GM18867 (cell line): ENCODE measurements at regions not wholly inside any gene's neighbourhood (a gene's known extent, or its start where the extent isn't known, plus 50 kb on each side); places are given as distances from the start of the nearest gene placed in this dataset.

Source experiments
- ATAC-seq: cut with Tn5 transposase; IDR thresholded peaks from one replicate; pipeline ENCODE4 v1.9.1; 2021; ENCODE audit warnings: mild to moderate bottlenecking, moderate library complexity; ENCODE audit not compliant: unreplicated experiment

DNA sequence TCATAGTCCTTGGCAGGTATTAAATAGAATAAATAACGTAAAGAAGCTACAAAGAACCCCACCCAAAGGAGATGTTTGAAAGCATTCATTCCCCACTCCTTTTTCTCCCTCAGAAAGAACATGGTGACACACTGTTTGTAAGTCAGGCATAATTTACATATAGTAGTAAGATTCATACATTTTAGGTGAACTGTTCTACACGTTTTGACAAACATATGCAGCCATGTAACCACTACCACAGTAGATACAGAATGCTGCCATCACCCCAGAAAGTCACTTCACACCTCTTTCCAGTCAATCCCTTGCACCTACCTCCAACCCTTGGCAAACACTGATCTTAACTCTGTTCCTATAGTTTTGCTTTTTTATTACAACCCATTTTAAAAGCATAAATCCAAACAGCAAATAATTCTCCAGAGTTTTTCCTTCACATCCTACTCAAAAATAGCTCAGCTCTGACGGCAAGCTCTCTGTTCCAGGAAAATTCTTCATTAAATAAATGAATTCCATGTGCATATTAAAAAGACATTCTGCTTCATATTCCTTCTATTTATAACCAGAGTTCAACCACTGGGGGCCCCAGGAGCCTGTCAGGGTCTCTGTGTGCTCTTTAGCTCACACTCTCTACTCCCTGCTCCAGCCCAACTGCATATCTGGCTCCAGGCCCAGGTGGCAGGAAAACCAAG lies 258.8 kb downstream of the PLPP3 start:
- ATAC-seq, result no peak

DNA sequence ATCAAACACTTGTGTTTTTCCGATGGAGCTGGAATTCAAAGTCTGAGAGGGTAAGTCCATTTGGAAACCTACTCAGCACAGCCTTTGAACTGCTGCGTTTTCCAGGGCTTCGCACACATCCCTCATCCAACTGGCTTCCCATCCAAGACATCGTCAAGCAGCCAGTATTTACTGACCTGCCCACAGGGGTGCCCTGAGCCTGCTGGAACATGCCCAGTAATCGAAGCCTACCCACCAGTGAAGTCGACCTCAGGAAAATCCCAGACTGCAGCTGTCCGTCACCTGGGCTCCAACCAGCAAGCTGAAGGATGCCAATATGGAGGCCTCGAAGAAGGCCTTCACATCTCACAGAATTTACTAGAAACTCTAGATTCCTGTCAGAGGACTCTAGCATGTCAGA lies 261.6 kb downstream of the PLPP3 start:
- ATAC-seq, result no peak

DNA sequence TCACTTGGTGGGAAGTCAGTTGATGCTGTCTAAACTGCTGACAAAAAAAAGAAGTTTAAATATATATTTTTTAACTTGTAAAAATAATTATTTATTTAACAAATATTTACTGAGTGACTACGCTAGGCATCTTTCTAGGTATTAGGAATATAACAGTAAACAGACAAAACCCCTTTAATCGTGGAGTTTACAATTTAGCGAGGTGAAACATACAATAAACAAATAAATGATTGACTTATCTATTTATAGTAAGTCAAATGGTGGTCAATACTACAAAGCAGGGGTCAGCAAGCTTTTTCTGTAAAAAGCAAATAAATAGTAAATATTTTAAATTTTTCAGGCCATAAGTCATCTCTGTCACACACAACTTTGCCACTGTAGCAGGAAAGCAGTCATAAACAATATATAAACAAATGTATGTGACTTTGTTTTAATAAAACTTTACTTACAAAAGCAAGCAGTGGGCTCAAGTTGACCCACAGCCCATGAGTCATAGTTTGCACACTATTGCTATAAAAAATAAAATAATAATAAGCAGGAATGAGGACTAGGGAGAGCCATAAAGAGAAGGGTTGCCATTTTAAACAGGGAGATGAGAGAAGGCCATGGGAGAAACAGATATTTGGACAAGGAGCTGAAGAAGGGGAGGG lies 263.9 kb downstream of the PLPP3 start:
- ATAC-seq, result no peak

DNA sequence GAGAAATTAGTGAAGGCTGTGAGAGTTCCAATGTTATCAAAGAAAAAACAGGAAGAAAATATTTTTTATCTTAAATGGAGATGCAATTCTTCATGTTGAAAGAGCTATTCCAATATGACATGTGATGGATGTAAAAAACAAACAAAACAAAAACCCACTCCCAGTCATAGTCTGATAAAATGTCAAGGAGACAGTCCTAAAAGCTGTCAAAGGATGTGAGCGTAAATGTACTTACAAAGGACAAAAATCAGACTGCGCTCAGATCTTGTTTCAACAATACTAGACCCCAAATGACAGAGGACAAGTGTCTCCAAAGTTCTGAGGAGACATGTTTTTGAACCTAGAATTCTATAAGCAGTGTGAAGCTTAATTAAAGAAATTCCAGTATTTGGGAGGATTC lies 265.8 kb downstream of the PLPP3 start:
- ATAC-seq, result no peak

DNA sequence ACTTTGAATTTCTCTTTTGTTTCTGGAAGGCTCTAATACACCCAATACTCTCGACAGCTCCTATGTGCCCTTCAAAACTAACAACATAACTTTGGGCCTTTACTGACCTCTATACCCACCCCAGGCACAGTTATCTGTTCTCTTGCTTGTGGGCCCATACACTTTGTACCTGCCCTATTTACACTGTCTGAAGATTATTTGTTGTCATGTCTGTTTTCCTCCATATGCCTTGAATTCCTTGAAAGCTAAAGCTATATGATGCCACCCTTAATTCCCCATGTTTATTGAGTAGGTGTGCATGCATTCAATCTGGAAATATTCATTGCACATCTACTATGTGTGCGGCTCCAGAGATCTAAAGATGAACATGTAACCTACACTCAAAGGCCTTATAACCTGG lies 267.6 kb downstream of the PLPP3 start:
- ATAC-seq, result no peak

DNA sequence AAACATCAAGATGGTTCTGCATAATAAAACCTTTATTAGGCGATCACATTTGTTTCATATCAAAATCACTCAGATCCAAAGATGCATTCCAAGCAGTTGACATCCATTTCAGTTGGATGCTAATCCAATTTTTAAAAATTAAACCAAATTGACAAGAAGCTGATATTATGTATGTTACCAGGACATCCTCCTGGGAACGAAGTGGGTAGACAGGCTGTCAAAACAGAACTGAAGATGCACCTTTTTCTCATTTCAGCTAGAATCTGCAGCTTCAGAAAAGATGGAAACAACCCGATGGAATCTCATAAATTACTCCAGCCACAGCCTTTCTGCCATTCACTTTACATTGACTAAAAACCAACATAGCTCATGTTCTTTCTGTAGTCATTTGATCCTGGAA lies 268.4 kb downstream of the PLPP3 start:
- no peak for ATAC-seq

DNA sequence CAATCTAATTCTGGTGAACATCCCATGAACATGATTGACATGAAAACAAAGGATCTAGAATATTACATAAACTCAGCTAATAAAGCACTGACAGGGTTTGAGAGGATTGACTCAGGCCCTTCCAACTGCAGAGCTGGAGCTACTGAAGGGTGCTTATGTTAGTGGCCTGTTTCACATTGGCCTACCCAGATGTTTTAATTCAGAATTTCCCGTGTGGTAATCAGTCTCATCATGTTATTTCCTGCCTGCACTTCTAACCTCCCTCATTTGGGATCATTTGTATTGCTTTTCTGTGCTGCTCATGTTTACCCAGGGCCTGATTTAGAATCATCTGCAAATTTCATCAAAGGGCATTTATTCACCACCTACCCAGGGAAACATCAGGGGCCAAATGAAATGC lies 270.3 kb downstream of the PLPP3 start:
- ATAC-seq, result no peak

DNA sequence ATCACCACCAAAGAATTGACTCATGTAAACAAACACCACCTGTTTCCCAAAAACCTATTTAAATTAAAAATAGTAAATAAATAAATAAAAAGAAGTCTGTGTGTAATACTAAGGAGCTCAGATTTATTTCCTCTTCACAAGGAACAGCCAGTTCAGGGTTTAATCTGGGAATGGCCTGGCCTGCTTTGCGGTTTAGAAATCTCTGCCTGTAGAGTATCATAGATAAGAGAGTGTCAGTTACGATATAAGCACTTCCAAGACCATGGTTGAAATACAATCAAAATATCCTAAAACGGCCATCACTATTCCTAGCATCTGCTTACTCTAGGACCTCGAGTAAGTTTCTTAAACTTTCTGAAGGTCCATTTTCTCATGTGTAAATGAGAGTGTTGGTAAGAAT lies 274.4 kb downstream of the PLPP3 start:
- no peak for ATAC-seq

DNA sequence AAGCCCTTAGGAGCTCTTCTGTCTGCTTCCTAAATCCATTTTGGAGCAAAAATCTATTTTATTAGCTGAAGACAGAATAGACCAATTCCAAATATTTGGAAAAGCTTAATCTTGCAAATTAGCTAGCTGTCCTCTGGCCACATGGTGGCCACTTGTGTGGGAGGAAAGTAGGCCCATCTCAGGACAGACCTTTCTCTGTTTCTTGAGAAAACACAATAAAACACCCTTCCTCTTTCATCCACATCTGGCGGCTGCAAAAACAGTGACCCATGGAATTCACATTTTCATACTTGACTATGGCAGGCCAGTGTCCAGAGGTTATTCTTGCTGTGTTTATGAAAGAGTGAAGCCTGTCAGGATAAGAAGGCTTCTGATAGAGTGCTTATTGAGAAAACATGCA lies 275.6 kb downstream of the PLPP3 start:
- no peak for ATAC-seq

DNA sequence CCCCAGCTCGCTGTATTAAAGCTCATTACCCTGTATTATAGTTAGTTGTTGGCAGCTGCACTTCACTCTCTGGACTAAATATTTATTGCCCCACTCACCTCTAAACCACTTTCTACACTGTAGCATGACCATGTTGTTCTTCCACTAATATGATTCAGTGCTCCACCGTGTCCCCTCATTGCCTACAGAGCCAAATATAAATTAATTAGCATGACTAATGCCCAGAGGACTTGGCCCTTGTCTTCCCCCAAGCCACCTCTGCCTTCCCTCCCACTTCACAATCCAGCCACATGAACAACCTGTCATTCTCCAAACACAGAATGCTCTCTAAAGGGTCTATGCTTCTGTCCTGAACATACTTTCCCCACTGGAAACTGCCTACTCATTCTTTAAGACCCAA lies 276.5 kb downstream of the PLPP3 start:
- no peak for ATAC-seq

DNA sequence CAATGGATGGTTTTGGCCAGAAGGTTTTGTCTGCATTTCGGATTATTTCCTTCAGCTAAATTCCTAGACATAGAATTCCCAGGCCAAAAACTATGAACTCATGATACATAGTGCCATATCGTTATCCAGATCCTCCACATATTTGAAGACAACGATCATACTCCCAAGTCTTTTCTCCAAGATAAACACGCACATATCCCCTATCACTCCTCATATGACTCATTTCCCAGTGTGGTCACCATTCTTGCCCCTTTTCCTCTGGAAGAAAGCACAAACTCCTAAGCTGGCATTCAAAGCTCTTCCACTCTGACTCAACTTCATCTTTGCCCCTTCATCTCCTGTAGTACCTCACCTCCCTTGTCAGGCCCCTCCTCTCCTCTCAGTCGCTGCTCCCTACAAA lies 277.6 kb downstream of the PLPP3 start:
- ATAC-seq, result no peak

DNA sequence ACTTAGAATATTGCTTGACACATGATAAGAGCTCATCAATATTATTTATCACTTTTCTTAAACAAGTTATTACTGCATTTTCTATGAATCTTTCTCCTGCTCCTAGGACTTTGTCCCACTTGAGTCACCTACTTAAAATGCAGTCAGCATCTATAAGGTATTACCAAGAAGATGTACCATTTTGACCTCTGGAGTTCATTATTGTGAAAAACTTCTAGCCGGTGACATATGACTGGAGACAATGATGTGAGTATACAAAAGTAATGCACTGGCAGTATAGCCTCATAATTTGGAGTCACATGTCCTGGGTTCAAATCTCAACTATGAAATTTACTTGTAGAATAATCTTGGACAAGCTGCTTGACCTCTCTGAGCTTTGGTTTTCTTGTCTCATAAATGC lies 278.5 kb downstream of the PLPP3 start:
- ATAC-seq, result no peak

DNA sequence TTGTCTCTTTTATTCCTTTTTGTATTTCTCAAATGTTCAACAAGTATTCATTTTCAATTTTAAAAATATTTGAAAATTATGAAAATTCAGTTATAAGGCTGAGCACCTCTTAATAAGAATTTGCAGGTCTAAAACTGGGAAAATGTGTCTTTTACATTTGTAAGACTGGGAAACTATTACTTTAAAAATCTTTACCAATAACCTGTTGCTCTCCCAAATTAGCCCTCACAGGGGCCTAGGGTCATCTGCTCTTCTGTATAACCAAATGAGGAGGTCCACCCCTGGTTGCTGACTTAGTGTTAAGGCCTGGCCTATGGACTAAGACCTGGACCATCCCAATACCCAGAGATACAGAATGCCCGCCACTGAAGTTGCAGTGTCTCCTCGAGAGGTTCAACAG lies 280.5 kb downstream of the PLPP3 start:
- no peak for ATAC-seq

DNA sequence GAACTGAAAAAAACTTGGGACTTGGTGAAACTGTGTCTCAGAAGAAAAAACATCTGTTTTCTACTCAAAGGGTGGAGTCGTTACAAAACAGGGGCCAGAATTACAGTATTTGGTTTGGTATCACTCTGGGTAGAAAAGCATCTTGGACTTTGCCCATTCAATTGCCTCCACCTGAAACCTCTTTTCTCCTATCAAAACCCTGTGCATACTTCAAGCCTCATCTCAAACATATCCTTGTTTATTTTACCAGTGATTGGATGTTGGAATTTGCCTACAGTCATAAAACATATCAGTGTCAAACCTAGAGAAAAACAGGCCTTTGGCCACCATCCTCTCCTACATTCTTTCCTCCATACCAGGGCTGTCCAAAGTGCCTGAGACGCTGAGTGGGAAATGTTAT lies 281.5 kb downstream of the PLPP3 start:
- no peak for ATAC-seq

DNA sequence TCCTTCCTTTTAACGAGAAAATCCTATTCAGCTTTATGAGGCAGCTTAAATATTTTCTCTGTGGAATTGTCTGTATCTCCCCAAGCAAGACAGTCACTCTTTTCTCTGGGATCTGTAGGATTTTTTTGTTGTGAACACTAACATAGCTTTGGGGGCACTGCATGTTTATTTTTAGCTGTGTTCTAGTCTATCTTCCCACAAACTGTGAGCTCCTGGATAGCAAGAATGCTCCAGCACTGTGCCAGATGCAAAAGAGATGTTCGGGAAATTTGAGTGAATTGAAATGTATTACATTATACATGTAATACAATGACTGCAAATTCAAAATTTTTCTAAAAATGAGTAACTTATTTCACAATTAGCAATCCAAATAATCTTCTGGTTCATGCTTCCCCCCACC lies 282.2 kb downstream of the PLPP3 start:
- no peak for ATAC-seq

DNA sequence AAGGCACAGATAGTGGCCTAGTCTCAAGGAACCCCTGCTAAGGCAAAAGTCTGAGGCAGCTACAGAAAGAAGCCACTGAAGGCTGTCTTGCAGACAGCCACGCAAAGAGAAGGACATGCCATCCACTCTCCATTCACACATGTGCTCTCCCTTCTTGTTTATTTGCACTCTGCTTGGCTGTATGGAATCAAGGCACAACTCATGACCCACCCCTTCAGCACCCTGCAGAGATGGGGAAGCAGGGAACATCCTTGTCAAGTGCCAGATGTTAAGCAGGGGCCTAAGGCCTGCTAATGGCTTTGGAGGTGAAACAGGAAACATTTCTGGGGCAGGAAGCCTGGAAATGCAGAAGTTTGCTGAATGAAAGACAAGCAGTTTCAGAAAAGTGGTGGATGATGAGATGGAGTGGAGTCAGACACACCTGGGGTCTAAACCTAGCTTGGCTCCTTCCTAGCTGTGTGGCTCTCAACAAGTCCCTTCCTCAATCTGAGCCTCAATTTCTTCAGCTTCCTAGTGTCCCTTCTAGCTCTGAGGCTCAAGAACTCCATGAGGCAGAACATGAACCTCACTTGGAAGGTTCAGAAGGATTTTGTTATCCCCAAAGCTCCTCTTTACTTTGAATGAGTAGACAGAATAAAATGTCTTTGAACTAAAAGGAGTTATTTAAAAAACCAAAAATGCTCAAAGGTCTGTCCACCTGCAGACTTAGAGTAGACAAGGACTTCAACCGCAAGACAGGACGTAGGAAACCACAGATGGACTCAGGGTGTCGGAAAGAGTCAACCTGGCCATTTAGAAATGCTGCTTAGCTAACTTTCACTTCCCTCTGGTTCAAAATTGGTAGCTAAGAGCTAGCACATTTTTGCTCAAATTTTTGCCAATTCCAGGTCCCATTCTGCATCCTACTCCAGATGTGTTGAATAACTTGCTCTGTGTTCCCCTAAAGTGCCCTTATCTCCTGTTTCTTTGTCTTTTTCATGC lies 283.1 kb downstream of the PLPP3 start:
- no peak for ATAC-seq

DNA sequence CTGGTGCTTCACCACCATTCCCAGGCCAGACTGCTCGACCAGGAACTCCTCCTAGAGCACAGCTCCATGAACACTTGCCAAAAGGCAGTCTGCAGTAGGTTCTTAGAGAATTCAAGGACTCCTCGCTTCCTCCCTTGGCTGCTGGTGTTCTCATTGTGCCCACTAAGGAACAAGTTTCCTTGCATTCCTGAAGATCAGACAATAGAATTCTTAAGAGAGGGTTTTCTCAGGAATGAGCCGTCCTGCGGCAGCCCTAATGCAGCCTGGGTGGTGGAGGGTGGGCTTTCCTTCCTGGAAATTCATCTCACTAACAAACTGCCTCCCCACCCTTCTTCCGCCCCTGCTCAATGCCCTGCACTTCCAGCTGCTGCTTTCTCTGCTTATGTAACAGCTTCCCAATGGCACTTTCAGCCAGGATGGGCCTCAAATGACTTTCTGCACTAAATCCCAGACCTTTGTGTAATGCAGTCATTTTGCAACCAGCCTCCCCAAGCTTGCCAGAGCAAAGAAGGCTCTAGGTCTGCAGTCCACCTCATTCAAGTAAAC lies 287.9 kb downstream of the PLPP3 start:
- ATAC-seq, result no peak

DNA sequence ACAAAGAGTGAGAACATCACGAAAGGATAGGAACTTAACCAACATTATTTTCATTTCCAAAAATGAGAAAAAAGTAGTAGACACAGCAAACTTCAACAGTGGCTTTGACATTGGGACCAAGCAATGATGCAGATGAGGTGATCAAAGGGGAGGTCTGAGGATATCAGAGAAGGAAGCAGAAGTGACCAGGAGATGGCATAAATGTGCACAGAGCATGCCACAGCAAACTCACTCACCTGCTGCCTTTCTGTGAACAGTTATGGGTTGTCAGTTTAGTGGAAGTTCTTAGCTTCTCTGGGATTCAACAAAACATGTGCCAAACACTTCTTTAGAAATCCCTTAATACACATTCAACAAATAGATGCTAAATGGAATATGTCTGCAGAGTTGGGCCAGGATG lies 290.1 kb downstream of the PLPP3 start:
- no peak for ATAC-seq

DNA sequence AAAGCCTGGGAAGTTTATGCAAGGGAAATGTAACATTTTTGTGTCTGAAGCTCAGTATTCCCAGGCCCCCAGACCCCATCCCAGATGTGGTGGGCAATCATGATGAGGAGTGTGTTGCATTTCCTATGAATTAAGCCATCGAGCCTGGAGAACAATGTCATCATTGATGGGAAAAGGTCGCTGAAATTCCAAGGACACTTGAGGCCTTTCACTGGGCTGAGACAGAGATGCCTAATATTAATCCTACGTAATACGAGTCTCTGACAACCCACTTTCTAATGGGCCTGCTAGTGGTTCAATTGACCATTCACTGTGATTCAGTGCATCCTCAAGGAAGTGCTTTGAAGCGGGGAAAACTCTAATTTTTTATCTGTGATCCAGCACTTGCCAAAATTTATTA lies 291.6 kb downstream of the PLPP3 start:
- ATAC-seq, result no peak

DNA sequence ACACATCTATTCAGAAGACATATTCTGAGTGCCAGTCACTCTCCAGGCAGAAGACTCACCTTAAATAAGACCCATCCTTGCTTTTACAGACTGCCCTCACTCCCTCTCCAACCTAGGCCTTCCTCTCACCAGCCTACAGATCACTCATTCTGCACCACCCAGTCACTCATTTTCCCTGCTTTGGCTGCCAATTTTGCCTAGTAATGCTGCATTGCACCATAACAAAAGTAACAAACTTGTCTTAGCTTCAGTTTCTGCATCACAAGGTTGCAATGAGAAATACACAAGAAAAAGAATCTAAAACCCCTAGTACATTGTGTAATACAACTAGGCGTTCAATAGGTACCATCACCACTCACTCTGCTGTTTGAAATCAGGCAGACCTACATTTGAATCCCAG lies 292.4 kb downstream of the PLPP3 start:
- no peak for ATAC-seq

DNA sequence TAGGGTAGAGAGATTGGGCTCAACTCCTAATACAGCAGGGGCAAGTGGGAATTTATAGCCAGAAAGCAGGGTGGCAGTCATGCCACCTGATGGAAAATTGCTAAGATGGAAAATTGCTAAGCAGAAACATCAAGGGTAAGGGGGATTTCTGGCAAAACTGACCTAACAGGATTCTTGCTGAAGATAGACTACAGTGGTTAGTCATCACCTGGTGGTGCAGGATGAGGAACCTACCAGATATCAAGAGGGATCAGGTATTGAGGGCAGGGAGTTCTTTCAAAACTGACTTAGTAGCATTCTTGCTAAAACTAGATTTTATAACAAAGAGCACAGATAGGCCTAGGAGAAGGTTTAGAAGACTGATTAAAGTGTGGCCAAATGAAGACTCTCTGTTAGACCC lies 292.9 kb downstream of the PLPP3 start:
- no peak for ATAC-seq
